ENCODE measurements at regions not wholly inside any gene's neighbourhood (a gene's known extent, or its start where the extent isn't known, plus 50 kb on each side); places are given as distances from the start of the nearest gene placed in this dataset.

- Histone ChIP-seq H2BK20ac (ENCODE audit: low read length) (no peak overlapping the region), H3K4me1 (replicated peaks in 1 of 4; ENCODE audit: control insufficient read depth in 3 of 4, insufficient read depth in 4 of 4, low read length in 3 of 4) (no peaks in the 10 kb centered on the region), H3K56ac (replicated peaks; ENCODE audit: insufficient read length, low read depth, low read length) (no peak overlapping the region), H3K79me2 (ENCODE audit: control insufficient read depth in 1 of 2, insufficient read depth in 2 of 2, low read length in 2 of 2) (no peaks in the 10 kb centered on the region), H2AK5ac (ENCODE audit: low read depth, low read length) (no peak overlapping the region), H4K5ac (ENCODE audit: insufficient read length, low read depth, low read length) (no peak overlapping the region), H3K27ac (ENCODE audit: low read depth, low read length) (no peak overlapping the region), H3K9ac (replicated peaks in 1 of 4; ENCODE audit: extremely low read depth in 1 of 4, low read depth in 3 of 4, low read length in 3 of 4) (no peak overlapping the region), H3K79me1 (ENCODE audit: low read depth, low read length) (no peaks in the 10 kb centered on the region), H3K18ac (ENCODE audit: extremely low read depth, low read length) (no peak overlapping the region), H3K36me3 (ENCODE audit: control insufficient read depth in 2 of 4, insufficient read depth in 4 of 4, low read length in 3 of 4) (no peaks in the 10 kb centered on the region), H3K4me2 (ENCODE audit: insufficient read depth in 1 of 2, low read depth in 2 of 2, low read length in 2 of 2) (no peak overlapping the region), H3K4ac (replicated peaks; ENCODE audit: insufficient read length, low read depth, low read length) (no peak overlapping the region), H3K23me2 (ENCODE audit: low read depth, low read length) (no peaks in the 10 kb centered on the region), H4K8ac (ENCODE audit: extremely low read depth, insufficient read depth, low read length) (no peak overlapping the region), H3K9me3 (ENCODE audit: insufficient read depth in 2 of 2, low read depth in 1 of 2, low read length in 1 of 2) (no peaks in the 10 kb centered on the region), H3K4me3 (ENCODE audit: extremely low read depth in 1 of 4, insufficient read depth in 2 of 4, low read depth in 3 of 4, low read length in 4 of 4) (no peak overlapping the region), H2BK120ac (replicated peaks; ENCODE audit: low read depth, low read length) (no peak overlapping the region), H2BK5ac (ENCODE audit: low read depth, low read length) (no peak overlapping the region), H2BK15ac (ENCODE audit: low read length) (no peak overlapping the region), H2AFZ (ENCODE audit: low read length) (no peak overlapping the region), H3K23ac (ENCODE audit: insufficient read length) (no peak overlapping the region), H3K14ac (ENCODE audit: insufficient read length) (no peak overlapping the region), H2BK12ac (ENCODE audit: low read depth, low read length) (no peak overlapping the region), H3K27me3 (replicated peaks in 1 of 4; ENCODE audit: control insufficient read depth in 3 of 4, extremely low read depth in 1 of 4, insufficient read depth in 3 of 4, low read length in 3 of 4) (no peaks in the 10 kb centered on the region), H4K91ac (replicated peaks; ENCODE audit: insufficient read length, low read length) (no peak overlapping the region), H4K20me1 (replicated peaks in 1 of 2; ENCODE audit: control insufficient read depth in 1 of 2, insufficient read depth in 2 of 2, low read length in 2 of 2) (no peaks in the 10 kb centered on the region)
- FAIRE-seq (peak; percentile 45), DNase-seq (ENCODE audit: low read depth in 1 of 2, low spot score in 2 of 2) (no peak)
- 37% methylated on average over 1 of the region's 1 CpG; no CpG with 5 or more reads in 1 of the 2 experiments for WGBS, 2 experiments (ENCODE audit: extremely low coverage in 1 of 2, insufficient coverage in 1 of 2, insufficient read length in 1 of 2, insufficient replicate concordance in 2 of 2, low coverage in 1 of 2, low lambda C conversion rate in 2 of 2, missing lambda C conversion rate in 1 of 2)
- TF ChIP-seq PHF8 (conservative IDR thresholded peaks at IDR 0.05; ENCODE audit: low read depth, low read length) (no peak), SP1 (IDR thresholded peaks at IDR 0.05; ENCODE audit: low read depth, low read length) (no peak), RAD21 (IDR thresholded peaks at IDR 0.05 in 1 of 2, conservative IDR thresholded peaks at IDR 0.05 in 1 of 2; ENCODE audit: low read depth in 2 of 2, low read length in 2 of 2) (peak; percentile 74 to 85), CEBPB (IDR thresholded peaks at IDR 0.05; ENCODE audit: low read depth, low read length) (peak; percentile 43; the same call in 1 of the 2 replicates), CTCF (IDR thresholded peaks at IDR 0.05; ENCODE audit: control extremely low read depth in 1 of 3, insufficient read depth in 1 of 3, low read depth in 1 of 3, low read length in 3 of 3) (peak in 2 of 3 experiments; percentile 61 to 66; a peak in 3 of 4 replicates)
- CTCF ChIA-PET (ENCODE audit: partially characterized antibody): interaction anchor here (0.6 to 3.4 kb wide), 27 partner anchors 10 to 832 kb away, joined by 3 to 21 read pairs (median 3); no protein-coding TSS in a partner anchor
- POLR2A ChIA-PET (ENCODE audit: partially characterized antibody): no interaction called here
Observed at GRCh38 chr3:152071924-152072323, 196.8 kb upstream of the MBNL1 start.
